NB4 (cell line): ENCODE measurements at regions not wholly inside any gene's neighbourhood (a gene's known extent, or its start where the extent isn't known, plus 50 kb on each side); places are given as distances from the start of the nearest gene placed in this dataset.

Experiments used
- POLR2A ChIP-seq: IDR thresholded peaks from 2 replicates; pipeline ENCODE4 v1.6.1; 2011; ENCODE audit warnings: mild to moderate bottlenecking; ENCODE audit not compliant: insufficient read length; ENCODE audit errors: extremely low read depth
- TF ChIP-seq, protein P1 (sequence below): IDR thresholded peaks from one replicate; pipeline ENCODE4 v1.5.1; 2012; ENCODE audit warnings: low read depth, low read length

DNA sequence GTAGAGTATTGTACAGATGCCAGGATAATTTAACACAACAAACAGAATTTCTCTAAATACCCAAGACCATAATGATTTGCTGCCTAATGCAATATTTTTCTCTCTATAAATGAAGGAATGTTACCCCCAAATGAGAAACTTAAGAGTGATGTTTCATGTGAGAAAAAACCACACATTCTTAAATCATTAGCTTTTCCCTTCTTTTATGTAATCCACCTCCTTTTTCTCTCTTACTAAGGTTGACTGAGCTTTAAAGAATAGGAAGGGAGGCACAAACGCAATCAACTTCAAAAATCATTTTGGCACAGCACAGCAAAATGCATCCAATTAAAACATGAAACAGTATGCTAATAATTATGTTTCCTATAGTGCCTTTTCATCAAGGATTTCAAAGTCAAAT lies 698.1 kb upstream of the CDH2 start:
- no peak for TF ChIP-seq POLR2A
- TF ChIP-seq, protein P1, sequence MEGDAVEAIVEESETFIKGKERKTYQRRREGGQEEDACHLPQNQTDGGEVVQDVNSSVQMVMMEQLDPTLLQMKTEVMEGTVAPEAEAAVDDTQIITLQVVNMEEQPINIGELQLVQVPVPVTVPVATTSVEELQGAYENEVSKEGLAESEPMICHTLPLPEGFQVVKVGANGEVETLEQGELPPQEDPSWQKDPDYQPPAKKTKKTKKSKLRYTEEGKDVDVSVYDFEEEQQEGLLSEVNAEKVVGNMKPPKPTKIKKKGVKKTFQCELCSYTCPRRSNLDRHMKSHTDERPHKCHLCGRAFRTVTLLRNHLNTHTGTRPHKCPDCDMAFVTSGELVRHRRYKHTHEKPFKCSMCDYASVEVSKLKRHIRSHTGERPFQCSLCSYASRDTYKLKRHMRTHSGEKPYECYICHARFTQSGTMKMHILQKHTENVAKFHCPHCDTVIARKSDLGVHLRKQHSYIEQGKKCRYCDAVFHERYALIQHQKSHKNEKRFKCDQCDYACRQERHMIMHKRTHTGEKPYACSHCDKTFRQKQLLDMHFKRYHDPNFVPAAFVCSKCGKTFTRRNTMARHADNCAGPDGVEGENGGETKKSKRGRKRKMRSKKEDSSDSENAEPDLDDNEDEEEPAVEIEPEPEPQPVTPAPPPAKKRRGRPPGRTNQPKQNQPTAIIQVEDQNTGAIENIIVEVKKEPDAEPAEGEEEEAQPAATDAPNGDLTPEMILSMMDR: no peak
